Cardiac septum (tissue), 1 donor: ENCODE measurements at regions not wholly inside any gene's neighbourhood (a gene's known extent, or its start where the extent isn't known, plus 50 kb on each side); places are given as distances from the start of the nearest gene placed in this dataset.
"Not testable (repeated sequence)": the region's sequence is repeated elsewhere in the genome, so short reads cannot be mapped to it uniquely, and the experiment has no call there.

ENCODE experiments used
- DNase-seq: peaks from one replicate; pipeline ENCODE4 v3.0.0-alpha.2; 2020; ENCODE audit warnings: low spot score
- intact Hi-C: fragments of 100-400 bp; cut with DNase I; formaldehyde crosslinking; loops from one replicate; pipeline ENCODE4 v1.14.0; 2022
- donor health status: DM: no; HTN: no; CAD: no.

DNA sequence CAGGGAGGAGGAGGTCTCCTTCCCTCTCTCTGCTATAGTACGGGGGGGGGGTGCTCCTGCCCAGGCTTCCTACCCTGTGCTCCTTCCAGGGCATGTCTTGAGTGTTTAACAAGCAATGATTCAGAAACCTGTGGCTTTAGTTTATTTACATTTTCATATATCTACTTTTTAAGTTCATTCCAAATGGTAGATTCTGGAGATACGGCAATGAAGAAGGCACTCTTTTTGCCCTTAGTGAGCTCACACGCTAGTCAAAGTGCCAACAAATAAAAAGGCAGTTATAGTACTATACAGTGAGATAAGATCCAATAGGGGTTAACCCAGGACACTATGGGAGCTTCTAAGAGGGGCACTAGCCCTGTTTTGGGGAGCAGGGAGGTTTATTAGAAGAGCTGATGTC, 169.3 kb upstream of the CACNA1E start:
- no peak for DNase-seq
- intact Hi-C loops: no loop called here

DNA sequence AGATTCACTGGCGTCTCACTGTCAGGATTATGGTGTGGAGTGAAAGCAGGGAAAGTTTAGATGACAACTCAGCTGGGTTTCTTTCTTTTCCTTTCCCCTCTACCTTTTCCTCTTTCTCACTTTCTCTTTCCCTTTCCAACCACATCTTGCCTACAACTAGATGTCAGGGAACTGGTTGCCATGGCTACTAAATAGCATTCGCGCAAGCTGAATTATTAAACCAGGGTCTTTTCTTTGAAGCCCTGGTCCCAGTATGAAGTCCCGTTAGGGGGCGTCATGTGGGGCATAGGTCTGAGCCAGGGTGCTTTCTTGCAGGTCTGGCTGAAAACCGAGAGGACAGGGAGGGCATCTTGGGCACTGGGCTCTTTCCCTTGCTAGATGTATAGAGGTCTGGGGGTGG, 168.4 kb upstream of the CACNA1E start:
- intact Hi-C loops: no loop called here

DNA sequence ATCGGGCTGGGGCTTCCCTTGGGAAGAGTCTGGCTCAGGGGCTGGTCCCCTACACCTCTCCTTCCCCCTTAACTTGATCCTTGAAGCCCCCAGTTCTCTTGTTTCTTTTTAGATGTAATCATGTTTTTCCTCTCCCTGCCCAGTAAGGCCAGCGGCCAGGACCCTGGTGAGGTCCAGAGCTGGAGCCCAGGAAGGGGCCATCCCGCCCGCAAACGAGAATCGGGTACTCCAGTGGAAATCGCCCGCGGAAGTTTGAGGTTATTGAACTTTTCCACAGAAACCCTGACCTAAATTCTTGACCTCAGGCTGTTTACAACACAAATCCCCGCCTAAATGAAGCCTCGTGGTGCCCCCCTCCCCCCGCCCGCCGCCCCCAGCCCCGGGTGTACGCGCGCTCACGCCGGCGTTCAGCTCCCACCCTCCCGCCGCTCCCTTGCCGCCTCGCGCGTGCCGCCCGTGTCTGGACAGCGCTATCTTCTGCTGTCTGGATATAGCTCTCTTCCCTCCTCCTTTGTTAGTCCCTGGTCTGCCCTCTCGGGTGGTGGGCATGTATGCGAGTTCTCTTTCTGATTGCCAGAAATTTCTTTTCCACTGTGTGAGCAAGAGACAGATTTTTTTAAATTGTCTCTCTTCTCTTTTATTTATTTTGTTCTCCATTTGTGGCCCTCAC, 165.9 kb upstream of the CACNA1E start:
- DNase-seq: no peak
- intact Hi-C loops: no loop called here

More for the DNA sequence above, 168.4 kb upstream of the CACNA1E start:
- DNase-seq: no peak

DNA sequence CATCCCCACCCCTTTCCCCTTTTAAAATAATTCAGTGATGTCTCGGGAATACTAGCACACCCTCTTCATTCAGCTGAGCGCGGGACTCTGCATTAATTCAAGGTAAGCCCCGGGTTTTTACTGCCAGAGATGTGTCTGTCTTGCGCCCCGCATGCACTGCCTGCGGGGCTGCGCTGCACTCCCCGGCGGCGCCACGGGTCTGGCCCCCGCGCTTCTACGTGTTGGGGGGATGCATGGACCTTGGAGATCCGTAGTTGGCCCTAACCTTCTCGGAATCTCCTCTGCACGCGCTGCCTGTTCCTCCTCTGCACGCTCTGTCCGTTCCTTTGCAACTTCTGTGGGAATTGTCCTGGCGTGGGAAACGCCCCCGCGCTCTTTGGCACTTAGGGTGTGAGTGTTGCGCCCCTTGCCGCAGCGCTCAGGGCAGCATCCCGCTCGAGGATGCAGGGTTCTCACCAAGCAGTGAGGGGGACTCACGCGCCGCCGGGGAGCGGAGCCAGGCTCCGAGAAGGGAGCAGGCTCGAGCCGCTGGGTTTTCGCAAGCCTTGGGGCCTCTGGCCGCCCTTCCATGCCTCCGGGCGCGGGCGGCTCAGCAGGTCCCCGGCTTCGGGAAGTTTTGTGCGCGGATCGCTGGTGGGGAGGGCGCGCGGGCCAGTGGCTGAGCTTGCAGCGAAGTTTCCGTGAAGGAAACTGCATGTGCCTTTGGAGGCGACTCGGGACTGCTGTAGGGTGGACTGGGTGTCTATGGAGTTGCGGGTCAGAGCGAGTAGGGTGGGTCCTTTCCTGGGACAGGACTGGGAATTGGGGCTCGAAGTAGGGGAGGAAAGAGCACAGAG, 165.1 kb upstream of the CACNA1E start:
- DNase-seq: no peak
- intact Hi-C loops: no loop called here

DNA sequence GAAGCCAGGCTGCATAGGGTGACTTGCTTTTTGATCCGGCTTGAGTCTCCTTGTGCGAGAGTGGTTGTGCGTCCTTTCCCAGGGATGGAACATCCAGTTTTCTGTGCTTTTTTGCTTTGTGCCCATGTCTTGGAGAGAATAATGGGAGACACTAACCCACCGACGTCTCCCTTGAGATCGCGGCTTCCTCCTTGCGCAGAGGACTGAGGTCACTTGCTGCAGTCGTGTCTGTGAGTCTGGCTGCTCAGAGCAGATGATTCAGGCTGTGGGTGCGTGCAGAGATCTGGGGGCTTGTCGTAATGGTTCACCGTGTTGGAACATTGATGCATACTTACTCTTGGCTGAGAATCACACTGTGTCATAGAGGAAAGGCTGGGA, 164.5 kb upstream of the CACNA1E start:
- DNase-seq: no peak

DNA sequence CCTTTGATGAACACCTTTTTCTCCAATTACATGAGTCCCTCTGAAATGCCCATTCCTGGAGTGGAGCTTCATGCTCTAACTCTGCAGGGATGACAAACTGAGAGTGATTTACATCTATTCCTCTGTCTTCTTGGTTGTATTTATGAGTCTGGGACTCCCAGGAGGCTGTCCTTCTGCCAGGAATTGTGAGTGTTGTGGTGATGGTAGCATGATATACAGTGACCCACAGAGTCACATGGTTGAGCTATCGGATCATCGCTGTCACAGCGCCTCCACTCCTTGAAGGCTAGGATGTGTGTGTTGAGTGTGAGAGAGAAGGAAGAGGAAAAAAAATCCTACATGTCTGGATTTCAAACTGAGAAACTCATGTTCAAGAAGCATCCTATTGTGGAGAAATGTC, 163.4 kb upstream of the CACNA1E start:
- no peak for DNase-seq
- intact Hi-C loops: no loop called here

More for the DNA sequence above, 164.5 kb upstream of the CACNA1E start:
- intact Hi-C loops: no loop called here

DNA sequence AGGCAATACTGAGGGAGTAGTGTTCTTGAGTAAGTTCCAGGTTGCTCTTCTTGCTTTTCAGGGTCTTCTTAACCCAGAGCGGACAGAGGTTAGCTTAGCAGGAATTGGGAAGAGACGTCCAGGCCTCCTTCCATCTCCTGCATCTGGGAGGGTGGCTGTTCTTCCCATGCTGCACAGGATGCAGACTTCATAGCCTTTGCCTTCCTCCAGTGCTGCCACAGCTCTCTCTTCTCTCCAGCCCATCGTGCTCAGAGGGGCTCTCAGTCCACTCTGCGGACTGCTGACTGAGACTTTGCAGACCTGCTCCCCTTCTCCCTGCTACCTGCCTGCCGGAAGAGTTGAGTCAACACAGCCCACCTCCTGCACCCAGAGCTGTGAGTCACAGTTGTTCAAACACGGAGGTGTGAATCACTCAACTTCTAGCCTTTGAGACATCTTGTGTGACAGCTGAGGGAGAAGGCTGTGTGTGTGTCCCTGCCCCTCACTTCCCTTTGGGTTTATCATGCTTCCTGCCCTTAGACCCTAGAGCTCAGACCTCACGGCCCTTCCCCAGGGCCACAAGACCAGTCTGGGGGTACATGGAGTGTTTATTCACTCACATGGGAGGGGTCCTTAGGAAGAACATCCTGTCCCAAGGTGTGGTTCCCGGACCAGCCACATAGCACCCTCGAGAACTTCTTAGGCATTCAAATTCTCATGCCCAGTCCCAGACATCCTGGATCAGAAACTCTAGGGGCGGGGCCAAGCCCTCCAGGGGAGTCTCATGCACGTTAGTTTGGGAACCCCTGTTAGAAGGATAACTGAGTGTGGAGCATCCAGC, 158.3 kb upstream of the CACNA1E start:
- no peak for DNase-seq
- intact Hi-C loops: no loop called here

DNA sequence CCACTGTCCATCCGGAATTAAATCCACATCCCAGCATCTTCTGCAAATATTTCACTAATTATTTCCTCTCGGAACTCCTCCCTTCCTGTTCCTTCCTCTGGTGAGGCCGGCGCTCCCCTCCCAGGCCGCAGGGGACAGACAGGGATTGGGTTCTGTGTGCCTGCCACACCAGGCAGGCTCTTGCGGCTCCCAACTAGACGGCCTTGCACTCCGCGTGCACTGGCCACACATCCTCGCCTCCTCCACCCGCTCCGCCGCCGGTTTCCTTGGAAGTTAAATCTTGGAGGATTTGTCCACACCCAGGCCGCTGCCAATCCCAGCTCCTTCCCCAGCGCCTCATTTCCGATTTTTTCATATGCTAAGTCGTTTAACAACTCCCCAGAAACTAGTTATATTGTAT, 157.6 kb upstream of the CACNA1E start:
- DNase-seq, intact Hi-C loops: not testable (repeated sequence)

DNA sequence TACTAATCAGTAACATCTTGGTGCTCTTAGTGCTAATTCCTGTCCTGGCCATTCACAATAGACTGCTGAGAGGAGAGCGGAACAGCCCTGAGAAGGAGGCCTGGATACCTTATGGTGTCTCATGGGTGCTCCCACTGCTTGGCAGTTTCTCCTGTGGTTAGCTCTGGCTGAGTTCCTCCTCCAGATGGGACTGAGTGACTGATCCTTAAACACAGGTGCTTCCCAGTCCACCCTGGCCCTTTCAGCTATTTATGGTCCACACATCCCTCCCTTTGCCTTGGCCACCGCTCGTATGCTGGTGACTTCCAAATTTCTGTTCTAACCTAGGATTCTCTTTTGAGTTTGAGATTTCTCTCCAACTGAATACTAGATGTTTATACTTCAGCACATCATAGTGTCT, 157.0 kb upstream of the CACNA1E start:
- intact Hi-C loops: no loop called here
- DNase-seq: no peak

DNA sequence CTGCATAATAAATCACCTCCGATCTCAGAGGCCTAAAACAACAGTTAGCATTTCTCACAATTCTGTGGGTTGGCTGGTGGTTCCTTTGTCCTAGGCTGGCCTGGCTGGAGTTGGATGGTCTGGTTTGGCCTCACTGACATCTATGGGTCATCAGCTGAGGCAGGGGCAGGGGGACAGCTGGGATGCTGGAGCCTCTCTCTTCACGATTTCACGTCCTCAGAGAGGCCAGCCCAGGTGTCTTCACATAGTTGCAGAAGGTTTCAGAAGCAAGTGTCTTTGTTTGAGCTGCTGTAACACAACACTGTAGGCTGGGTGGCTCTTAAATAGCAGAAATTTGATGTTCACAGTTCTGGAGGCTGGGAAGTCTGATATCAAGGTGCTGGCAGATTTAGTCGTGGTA, 155.5 kb upstream of the CACNA1E start:
- DNase-seq: no peak
- intact Hi-C loops: no loop called here

DNA sequence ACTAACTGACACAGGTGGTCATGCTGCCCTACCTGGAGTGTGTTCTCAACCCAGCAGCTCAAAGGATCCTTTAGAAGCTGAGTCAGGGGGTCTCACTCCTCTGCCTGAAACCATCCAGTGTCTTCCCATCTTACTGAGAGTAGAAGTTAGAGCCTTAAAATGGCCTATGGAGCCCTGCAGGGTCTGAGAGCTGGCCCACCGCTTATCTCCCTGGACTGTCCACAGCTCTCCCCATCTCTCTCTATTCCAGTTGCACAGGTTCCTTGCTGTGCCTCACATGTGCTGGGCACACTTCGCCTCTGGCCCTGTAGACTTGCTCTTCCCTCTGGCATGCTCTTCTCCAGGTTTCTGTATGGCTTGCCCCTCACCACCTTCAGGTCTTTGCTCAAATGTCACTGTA, 148.6 kb upstream of the CACNA1E start:
- intact Hi-C loops: no loop called here

DNA sequence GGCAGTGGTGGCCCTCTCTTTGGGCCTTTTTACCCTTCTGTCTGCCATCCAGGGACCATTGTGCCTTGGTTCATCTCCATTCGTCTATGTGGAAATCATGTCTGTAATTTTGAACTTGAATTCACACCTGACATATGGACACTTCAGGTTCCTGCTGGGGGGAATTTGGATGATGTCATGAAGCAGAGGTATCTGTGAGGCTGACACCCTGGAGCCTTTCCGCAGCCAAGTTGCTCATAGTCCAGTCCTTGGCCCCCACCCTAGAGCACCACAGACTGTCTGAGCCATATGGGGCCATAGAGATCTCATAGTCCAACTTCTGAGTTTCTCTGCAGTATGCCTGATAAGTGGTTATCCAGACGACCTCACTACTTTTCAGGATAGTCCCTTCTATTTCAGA, 147.7 kb upstream of the CACNA1E start:
- intact Hi-C loops: no loop called here
- peak; percentile 63 for DNase-seq

More for the DNA sequence above, 148.6 kb upstream of the CACNA1E start:
- peak; percentile 55 for DNase-seq

DNA sequence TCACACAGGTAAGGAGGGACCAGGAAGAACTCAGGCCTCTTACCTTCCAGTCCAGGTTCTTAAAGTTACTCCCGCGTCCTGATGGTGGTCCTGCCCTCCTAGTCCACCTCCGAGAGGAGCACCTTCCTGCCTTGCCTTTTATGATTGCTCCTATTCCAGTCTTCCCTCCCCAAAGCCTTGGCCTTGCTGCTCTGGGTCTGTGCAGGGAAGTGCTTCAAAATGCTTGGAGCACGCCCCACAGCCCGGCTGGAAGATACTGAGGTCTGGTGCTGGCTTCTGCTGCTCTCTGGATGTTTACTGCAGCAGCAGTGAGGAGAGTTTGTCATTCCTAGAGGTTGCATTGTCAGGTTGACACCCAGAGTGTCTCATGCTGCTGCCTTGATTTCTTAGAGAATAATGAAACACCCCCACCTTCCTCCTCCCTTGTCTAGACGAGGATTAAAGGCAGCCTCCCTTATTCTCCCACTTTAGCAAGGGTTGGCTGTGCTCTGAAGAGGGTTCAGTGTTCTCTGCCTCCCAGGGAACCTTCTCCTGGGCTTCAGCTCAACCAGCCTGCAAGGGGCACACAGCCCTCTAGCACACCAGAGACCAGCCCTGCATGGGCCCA, 142.2 kb upstream of the CACNA1E start:
- intact Hi-C loops: no loop called here
- DNase-seq: peak; percentile 54

DNA sequence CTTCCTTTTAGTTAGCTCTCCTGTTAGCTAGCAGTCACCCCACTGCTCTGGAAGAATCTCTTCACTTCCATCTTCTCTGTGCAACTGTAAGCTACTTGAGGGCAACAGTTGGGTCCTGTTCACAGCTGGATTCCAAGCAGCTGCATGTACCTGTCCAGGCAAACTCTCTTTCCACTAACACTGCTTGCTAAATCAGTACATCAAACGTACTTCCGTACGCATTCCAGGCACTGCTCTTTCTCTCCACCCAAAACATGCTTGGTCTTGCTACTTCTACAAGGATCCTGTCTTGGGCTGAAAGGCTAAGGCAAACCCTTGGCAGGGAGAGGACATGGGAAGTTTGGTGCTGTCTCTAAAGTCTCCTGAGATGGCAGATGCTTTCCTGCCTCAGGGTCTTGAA, 139.2 kb upstream of the CACNA1E start:
- intact Hi-C loops: no loop called here
- no peak for DNase-seq

DNA sequence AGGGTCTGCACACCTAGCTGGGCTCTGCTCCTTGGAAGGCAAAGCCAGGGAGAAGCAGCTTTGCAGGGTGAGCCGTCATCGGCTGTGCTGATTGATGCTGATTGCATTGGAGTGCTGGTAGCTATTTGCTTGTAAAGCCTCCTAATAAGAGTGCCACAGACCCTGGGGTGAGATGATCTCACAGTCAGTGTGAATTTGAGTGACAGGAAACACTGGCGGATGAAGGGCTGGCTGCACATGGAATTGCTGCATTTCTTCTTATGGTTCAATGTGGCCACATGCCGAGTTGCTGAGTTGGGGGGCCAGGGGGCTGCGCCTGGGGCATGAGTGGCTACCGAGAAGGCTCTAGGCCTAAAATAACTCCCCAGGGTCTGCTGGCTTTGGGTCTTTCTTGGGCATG, 138.2 kb upstream of the CACNA1E start:
- DNase-seq: no peak
- intact Hi-C loops: no loop called here

DNA sequence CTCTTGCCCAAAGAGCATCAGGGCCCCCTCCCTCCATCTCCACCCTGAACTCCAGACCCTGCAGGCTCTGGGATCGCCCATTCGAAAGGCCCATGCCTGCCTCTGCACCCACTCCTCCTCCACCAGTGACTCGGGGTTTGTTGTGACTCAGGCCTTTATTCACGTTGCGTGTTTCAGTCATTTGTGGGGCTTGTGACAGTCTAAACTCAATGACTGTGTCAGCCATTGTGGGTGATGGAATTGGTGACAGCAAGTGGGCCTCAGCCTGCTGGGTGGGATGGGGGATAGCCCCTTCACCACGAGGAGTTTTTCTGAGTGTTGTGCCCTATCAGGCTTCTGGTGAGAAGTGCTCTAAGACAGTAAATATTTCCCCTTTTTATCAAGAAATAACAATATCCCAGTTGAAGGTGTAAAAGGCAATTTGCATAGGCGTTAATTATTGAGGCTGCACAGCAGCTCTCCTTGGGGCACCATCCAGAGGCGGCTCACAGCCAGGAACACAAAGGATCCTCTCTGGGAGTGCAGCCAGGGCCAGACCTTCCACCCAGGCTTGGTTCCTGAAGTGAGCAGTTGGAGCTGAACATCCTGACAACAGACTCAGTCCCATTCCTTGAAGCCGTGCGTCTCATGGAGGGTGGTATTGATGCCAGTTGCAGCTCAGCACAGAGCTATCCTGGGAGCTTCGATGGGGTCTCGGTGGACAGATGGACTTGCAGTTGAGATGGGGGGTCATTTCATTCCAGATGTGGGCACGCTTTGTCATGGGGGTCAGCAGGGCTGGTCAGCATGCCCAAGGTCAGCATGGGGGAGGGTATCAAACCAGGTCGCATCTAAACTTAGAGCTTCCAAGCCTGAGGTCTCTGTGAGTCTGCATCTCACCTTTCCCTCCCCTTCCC, 135.6 kb upstream of the CACNA1E start:
- intact Hi-C loops: no loop called here
- DNase-seq: no peak

DNA sequence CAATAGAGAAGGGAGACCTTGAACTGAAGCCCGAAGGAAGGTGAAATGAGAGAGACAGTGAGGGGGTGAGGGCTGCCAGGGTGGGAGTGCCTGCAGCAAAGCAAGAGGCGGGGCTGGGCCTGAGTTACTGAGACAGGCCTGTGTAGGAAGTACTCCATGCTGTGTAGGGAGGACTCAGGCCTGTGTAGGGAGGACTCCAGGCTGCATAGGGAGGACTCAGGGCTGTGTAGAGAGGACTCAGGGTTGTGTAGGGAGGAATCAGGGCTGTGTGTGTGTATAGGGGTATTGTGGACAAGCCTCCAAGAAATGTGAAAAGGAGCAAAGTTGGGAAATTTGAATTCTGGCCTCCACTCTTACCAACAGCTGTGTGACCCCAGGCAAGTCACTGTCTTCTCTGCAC, 133.8 kb upstream of the CACNA1E start:
- DNase-seq: no peak
- intact Hi-C loops: no loop called here

DNA sequence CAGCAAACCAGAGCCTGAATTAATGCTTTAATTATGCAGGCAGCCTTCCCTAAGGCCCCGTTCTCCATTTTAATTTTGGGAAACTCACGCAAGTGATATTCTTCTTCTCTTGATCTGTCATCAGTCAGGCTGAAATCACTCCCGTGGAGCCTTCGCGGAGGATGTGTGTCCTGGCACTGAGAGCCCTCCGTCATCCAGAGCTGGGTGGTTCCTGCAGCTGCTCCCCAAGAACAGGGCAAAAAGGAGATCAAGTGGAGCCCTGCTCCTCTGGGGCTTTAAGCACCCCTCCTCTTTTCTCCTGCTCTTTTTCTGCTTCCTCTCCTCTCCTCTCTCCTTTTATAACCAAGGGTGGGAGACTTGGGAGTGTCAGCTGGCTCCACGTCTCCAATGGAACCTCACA, 133.2 kb upstream of the CACNA1E start:
- intact Hi-C loops: no loop called here
- no peak for DNase-seq

DNA sequence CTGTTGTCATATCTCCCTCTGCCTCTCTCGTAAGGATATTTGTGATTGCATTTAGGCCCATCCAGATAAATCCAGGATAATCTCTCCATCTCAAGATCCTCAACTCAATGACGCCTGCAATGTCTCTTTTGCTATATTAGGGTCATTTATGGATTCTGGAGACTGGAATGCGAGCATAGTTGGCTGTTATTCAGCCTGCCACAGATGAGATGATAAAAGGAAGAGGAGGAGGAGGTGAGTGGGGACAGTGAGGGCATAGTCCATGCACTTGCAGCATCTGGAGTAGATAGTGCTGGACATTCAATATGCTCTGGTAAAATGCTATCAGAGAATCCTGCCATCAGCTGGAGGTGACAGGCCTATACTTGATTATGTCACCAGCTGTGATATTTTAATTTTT, 131.6 kb upstream of the CACNA1E start:
- no peak for DNase-seq
- intact Hi-C loops: no loop called here
